GM12878 (cell line): ENCODE measurements at regions not wholly inside any gene's neighbourhood (a gene's known extent, or its start where the extent isn't known, plus 50 kb on each side); places are given as distances from the start of the nearest gene placed in this dataset.

Experiments
- ATAC-seq: fragments of 200-7000 bp; cut with Tn5 transposase; 3 replicates; pipeline ENCODE4 v1.9.1; 2020; ENCODE audit warnings: mild to moderate bottlenecking, moderate library complexity
- BruUV-seq: library from RNA; stranded (reverse); fragments of 400-500 nt; replicated peaks from 2 replicates; lab custom pipeline; 2021; lab: Mats Ljungman, UMichigan
- CTCF ChIA-PET: fragments of 300-600 bp; sonication (Branson Sonifier 250); formaldehyde crosslinking; extraction: SDS; loops from one replicate; lab custom pipeline; 2021; ENCODE audit warnings: inconsistent platforms; lab: Yijun Ruan, JAX
- POLR2A ChIA-PET: fragments of 350-600 bp; formaldehyde crosslinking; extraction: SDS; loops from one replicate; lab custom pipeline; 2021; ENCODE audit warnings: inconsistent platforms; lab: Charles Lee
- RAD21 ChIA-PET: fragments of 300-600 bp; sonication (Branson Sonifier 250); formaldehyde crosslinking; loops from one replicate; lab custom pipeline; 2023; ENCODE audit warnings: antibody characterized with exemption; ENCODE audit not compliant: unreplicated experiment; lab: Charles Lee
- SMC1A ChIA-PET: fragments of 300-600 bp; sonication (Branson Sonifier 250); formaldehyde crosslinking; loops from one replicate; lab custom pipeline; 2023; ENCODE audit not compliant: unreplicated experiment, uncharacterized antibody; lab: Charles Lee
- DNase-seq: peaks from one replicate; pipeline ENCODE4 v3.0.0-alpha.2; 2011; ENCODE audit warnings: low read depth, low spot score
- FAIRE-seq: peaks from 3 replicates; lab custom pipeline; 2011; peaks lifted over from hg19 to GRCh38; lab: Jason Lieb, UNC
- H2AFZ ChIP-seq: 2 replicates; pipeline ENCODE4 v1.6.0; 2011; ENCODE audit warnings: low read depth, low read length, control low read depth; ENCODE audit not compliant: control insufficient read depth
- H3K27ac ChIP-seq: 2 replicates; pipeline ENCODE4 v1.5.1; 2011; ENCODE audit warnings: control low read depth; ENCODE audit not compliant: control insufficient read depth, insufficient read depth
- H3K27me3 ChIP-seq, 2 experiments: replicated peaks in 1 of 2; 2 replicates each; pipeline versions ENCODE4 v1.6.0 to v1.6.1; 2011; ENCODE audit warnings: low read length in 1 of 2; ENCODE audit not compliant: control insufficient read depth in 2 of 2, insufficient read depth in 2 of 2
- H3K36me3 ChIP-seq, 2 experiments: 2 replicates each; pipeline ENCODE4 v1.5.1; 2011; ENCODE audit warnings: low read length in 1 of 2; ENCODE audit not compliant: control insufficient read depth in 2 of 2, insufficient read depth in 2 of 2
- H3K4me1 ChIP-seq: 2 replicates; pipeline ENCODE4 v1.6.1; 2011; ENCODE audit warnings: mild to moderate bottlenecking, low read length, moderate library complexity, mixed read lengths; ENCODE audit not compliant: control insufficient read depth, insufficient read depth
- H3K4me2 ChIP-seq: 2 replicates; pipeline ENCODE4 v1.6.0; 2011; ENCODE audit warnings: control low read depth; ENCODE audit not compliant: control insufficient read depth, insufficient read depth
- H3K4me3 ChIP-seq: fragments of 200-600 bp; sonication (generic); 2 replicates; pipeline ENCODE4 v1.5.1; 2016
- H3K79me2 ChIP-seq: 2 replicates; pipeline ENCODE4 v1.6.0; 2011; ENCODE audit warnings: low read length; ENCODE audit not compliant: control insufficient read depth, insufficient read depth
- H3K9ac ChIP-seq: 2 replicates; pipeline ENCODE4 v1.8.0; 2011; ENCODE audit warnings: low read length, control low read depth, mixed read lengths; ENCODE audit not compliant: control insufficient read depth, insufficient read depth
- H3K9me3 ChIP-seq: replicated peaks from 3 replicates; pipeline ENCODE4 v1.5.1; 2011; ENCODE audit warnings: mild to moderate bottlenecking, low read length; ENCODE audit not compliant: control insufficient read depth, insufficient read depth
- H4K20me1 ChIP-seq: 2 replicates; pipeline ENCODE4 v1.6.0; 2011; ENCODE audit not compliant: control insufficient read depth, insufficient read depth
- SPI1 ChIP-seq: IDR thresholded peaks from 2 replicates; pipeline ENCODE4 v1.6.1; 2011; ENCODE audit warnings: low read depth, mild to moderate bottlenecking, low read length, moderate library complexity, borderline replicate concordance; ENCODE audit not compliant: insufficient read depth
- WGBS: methylation state at CpG from one replicate; pipeline ENCODE4 v1.1.6; 2016; ENCODE audit warnings: low lambda C conversion rate; ENCODE audit not compliant: insufficient replicate concordance, insufficient coverage; ENCODE audit errors: missing lambda C conversion rate; 5-methylcytosine and 5-hydroxymethylcytosine counted together
- in situ Hi-C: fragments of 300-500 bp; cut with MboI; formaldehyde crosslinking; loops from 9 replicates; pipeline ENCODE4 v1.14.3; 2018; ENCODE audit warnings: mixed read lengths
- intact Hi-C: fragments of 100-400 bp; cut with micrococcal nuclease; formaldehyde crosslinking; loops from one replicate; pipeline ENCODE4 v1.14.2; 2022; ENCODE audit not compliant: unreplicated experiment

DNA sequence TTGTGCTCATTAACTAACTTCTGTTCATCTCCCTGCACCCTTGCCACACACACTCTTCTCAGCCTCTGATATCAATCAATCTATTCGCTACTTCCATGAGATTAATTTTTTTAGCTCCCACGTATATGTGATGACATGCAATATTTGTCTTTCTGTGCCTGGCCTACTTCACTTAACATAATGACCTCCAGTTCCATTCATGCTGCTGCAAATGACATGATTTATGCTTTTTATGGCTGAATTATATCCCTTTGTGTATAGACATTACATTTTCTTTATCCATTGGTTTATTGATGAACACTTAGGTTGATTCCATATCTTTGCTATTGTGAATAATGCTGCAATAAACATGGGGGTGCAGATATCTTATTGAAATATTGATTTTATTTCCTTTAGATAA, 50.8 kb upstream of the SPTLC3 start:
- Histone ChIP-seq H3K4me2 (no peak overlapping the region), H3K27me3 (no peaks in the 10 kb centered on the region), H2AFZ (no peak overlapping the region), H3K27ac (no peak overlapping the region), H4K20me1 (no peaks in the 10 kb centered on the region), H3K4me1 (no peaks in the 10 kb centered on the region), H3K4me3 (no peak overlapping the region), H3K79me2 (no peaks in the 10 kb centered on the region), H3K9ac (no peak overlapping the region), H3K36me3 (no peaks in the 10 kb centered on the region), H3K9me3 (no peaks in the 10 kb centered on the region)
- WGBS: 0% methylated on average over 2 of the region's 2 CpGs
- ATAC-seq: no peak
- no peak for TF ChIP-seq SPI1
- ChIA-PET RAD21 (no interaction called here), CTCF (no interaction called here), POLR2A (no interaction called here), SMC1A (no interaction called here)
- intact Hi-C loops: no loop called here
- no peak for DNase-seq
- in situ Hi-C loops: no loop called here
- FAIRE-seq: no peak
- BruUV-seq: no TSS peak
